BLaER1 treated with 17β-estradiol and CSF1 and Interleukin-3, amounts not matched to agents 10 nM and 100 nM (cell line): ENCODE measurements at regions not wholly inside any gene's neighbourhood (a gene's known extent, or its start where the extent isn't known, plus 50 kb on each side); places are given as distances from the start of the nearest gene placed in this dataset.
"Not testable (repeated sequence)": the region's sequence is repeated elsewhere in the genome, so short reads cannot be mapped to it uniquely, and the experiment has no call there.

Experiments used
- H3K27ac ChIP-seq, 11 experiments: shearing (Covaris generic); formaldehyde crosslinking; 2 replicates each; pipeline ENCODE4 v1.8.1; 2022
- H3K27me3 ChIP-seq, 11 experiments: shearing (Covaris generic); formaldehyde crosslinking; 2 replicates each; pipeline ENCODE4 v1.8.1; 2022
- H3K36me3 ChIP-seq, 11 experiments: shearing (Covaris generic); formaldehyde crosslinking; 2 replicates each; pipeline ENCODE4 v1.8.1; 2022
- H3K4me1 ChIP-seq, 10 experiments: shearing (Covaris generic); formaldehyde crosslinking; 2 replicates each; pipeline ENCODE4 v1.8.1; 2022
- H3K4me2 ChIP-seq, 11 experiments: shearing (Covaris generic); formaldehyde crosslinking; 2 replicates each; pipeline ENCODE4 v1.8.1; 2022
- H3K4me3 ChIP-seq, 10 experiments: shearing (Covaris generic); formaldehyde crosslinking; 2 replicates each; pipeline ENCODE4 v1.8.1; 2022
- H3K9ac ChIP-seq, 11 experiments: shearing (Covaris generic); formaldehyde crosslinking; 2 replicates each; pipeline ENCODE4 v1.8.1; 2022
- H3K9me3 ChIP-seq, 11 experiments: shearing (Covaris generic); formaldehyde crosslinking; replicated peaks in 1 of 11; 2 replicates each; pipeline ENCODE4 v1.8.1; 2022
- H4K20me1 ChIP-seq, 11 experiments: shearing (Covaris generic); formaldehyde crosslinking; 2 replicates each; pipeline ENCODE4 v1.8.1; 2022
- Cebpa-rat ChIP-seq, 11 experiments: shearing (Covaris generic); IDR thresholded peaks; 2 replicates each; pipeline ENCODE4 v1.8.1; 2022

DNA sequence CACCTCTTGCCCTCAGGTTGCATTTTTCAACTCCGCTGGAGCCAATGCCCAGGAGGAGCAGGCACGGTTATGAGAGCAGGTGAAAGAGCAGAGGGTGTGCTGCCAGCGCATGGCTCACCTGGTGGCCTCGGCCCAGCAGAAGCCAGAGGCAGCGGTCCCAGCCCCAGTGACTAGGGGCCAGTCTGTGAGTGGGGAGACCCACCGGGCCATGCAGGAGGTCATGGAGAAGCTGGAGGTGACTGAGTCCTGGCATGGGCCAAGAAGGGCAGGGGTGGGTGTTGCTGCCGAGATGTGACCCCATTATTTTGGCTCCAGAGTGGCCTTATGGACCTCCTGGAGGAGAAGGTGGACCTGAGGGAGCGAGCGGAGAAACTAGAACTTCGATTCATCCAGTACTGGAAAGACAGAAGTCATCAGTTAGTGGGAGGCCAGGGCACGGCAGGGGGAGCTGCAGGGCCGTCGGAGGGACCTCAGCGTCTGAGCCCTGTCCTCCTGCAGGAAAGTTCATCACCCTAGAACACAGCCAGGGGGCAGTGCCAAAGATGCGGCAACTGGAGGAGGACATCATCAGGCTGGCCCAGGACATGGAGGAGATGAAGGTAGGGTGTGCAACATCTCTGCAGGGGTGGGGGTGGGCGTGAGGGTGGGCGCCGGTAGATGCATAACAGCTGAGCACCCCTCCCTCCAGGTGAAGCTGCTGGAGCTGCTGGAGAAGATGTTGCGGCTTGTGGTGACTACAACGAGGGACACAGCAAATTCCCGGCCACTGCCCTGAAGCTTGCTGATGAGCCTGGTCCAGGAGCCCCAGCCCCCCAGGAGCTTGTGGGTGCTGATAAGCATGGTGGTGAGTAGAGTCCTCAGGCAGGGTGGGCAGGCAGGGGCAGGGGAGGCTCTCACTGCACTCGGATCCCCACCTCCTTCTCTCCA, 58.9 kb upstream of the LYSMD4 start:
- H3K4me3 ChIP-seq, H3K27me3 ChIP-seq, H3K36me3 ChIP-seq, H4K20me1 ChIP-seq, H3K9me3 ChIP-seq, H3K9ac ChIP-seq, H3K4me2 ChIP-seq, H3K4me1 ChIP-seq, H3K27ac ChIP-seq: not testable (repeated sequence)

DNA sequence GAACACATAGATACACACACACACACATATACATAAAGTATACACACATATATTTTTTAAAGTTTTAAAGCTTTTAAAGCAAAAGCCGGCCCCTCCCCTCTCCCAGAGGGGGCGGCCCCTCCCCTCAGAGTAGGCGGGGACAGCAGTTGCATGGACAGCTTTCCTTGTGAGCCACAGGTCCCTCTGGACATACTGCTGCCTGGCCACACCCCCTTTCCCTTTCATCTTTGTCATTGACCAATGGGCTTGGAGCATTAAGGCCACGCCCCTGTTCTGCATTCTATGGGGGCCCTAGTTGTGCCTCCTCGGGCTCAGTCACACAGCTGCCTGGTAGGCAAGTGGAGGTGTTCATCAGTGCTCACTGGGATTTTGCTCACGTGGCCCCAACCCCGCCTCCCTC, 57.5 kb upstream of the LYSMD4 start:
- not testable (repeated sequence) for H4K20me1 ChIP-seq, H3K4me3 ChIP-seq

DNA sequence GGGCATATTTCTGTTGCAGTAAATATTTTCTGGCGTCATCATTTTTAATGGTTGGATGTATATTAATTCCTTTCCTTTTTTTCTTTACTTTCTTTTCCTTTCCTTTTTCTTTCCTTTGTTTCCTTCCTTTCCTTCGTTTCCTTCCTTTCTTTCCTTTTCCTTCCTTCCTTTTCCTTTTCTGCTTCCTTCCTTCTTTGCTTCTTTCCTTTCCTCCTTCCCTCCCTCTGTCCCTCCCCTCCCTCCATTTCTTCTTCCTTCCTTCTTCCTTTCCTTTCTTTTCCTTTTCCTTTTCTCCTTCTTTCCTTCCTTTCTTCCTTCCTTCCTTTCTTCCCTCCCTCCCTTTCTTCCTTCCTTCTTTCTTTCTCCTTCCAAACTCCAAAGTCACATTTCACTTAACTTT, 54.9 kb upstream of the LYSMD4 start:
- TF ChIP-seq Cebpa-rat (IDR thresholded peaks at IDR 0.05) = no peak
- H3K36me3 ChIP-seq = no peaks in the 10 kb centered on the region

More for the DNA sequence above, 57.5 kb upstream of the LYSMD4 start:
- H3K9ac ChIP-seq, H3K27me3 ChIP-seq, H3K27ac ChIP-seq, H3K36me3 ChIP-seq, H3K4me2 ChIP-seq, H3K4me1 ChIP-seq, H3K9me3 ChIP-seq: not testable (repeated sequence)

DNA sequence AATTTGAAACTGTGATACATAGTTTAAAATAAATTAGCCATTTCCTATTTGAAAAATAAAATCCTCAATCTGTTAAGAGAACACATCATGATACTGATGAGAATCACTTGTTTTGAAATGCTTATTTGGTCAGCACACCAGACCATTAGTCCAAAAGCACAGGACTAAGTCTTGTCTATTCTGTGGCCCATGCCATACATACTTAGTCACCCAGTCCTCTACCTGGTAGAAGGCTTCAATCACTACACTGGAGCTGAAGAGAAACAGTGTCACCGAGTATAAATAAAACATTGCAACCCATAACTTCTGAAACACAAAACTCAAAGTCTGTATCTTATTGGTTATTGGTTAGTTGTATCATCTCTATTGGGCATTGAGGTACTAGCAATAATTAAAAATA, 51.6 kb upstream of the LYSMD4 start:
- not testable (repeated sequence) for H3K9me3 ChIP-seq, H3K27me3 ChIP-seq, H3K4me3 ChIP-seq, H3K9ac ChIP-seq, H4K20me1 ChIP-seq, H3K4me1 ChIP-seq, H3K4me2 ChIP-seq, H3K36me3 ChIP-seq, H3K27ac ChIP-seq

More for the DNA sequence above, 54.9 kb upstream of the LYSMD4 start:
- H3K9ac ChIP-seq = no peak overlapping the region
- no peaks in the 10 kb centered on the region for H3K27me3 ChIP-seq
- no peaks in the 10 kb centered on the region for H4K20me1 ChIP-seq
- H3K4me1 ChIP-seq = no peaks in the 10 kb centered on the region
- H3K4me3 ChIP-seq = no peak overlapping the region
- no peak overlapping the region for H3K27ac ChIP-seq
- no peaks in the 10 kb centered on the region for H3K9me3 ChIP-seq
- no peak overlapping the region for H3K4me2 ChIP-seq

DNA sequence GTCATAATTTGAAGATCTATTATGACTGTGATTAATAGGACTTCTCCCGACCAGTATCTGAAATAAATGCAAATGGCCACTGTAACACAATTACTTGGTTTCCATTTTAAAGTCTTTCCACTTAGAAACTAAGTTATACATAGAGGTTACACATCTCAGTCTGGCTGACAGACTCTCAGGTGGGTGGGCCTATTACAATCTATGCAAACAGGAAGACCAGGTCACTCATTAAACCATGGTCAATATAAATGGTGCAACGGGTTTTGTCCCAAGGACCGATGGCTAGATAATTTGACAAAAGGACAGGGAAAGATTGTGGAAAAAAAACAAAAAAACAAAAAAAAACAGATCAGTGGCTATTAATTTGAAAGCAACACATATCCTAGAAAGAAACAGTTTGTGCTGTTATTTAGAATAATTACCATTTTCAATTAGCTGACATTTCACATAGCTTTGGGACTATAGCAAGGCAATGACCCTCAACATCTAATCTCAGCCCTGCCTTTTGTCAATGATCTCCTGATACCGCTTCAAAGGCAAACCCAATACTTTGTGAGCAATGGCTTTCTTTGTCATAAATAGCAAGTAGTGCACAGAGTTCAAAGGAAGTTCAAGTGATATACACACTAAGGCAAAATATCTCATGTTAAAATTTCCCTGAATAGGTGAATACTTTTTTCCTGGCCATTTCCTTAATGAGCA, 50.8 kb upstream of the LYSMD4 start:
- H3K4me3 ChIP-seq, H3K9ac ChIP-seq, H3K4me2 ChIP-seq, H3K27me3 ChIP-seq, H3K36me3 ChIP-seq, H3K9me3 ChIP-seq, H4K20me1 ChIP-seq, H3K4me1 ChIP-seq, H3K27ac ChIP-seq: not testable (repeated sequence)
